T-cell (primary cell): ENCODE measurements at regions not wholly inside any gene's neighbourhood (a gene's known extent, or its start where the extent isn't known, plus 50 kb on each side); places are given as distances from the start of the nearest gene placed in this dataset.
"Not testable (repeated sequence)": the region's sequence is repeated elsewhere in the genome, so short reads cannot be mapped to it uniquely, and the experiment has no call there.

ENCODE experiments used
- ATAC-seq, 4 experiments: fragments of 200-7000 bp in 3 of 4; fragments of 150-1000 bp in 1 of 4; cut with Tn5 transposase; replicated peaks in 1 of 4; 1 replicate in 3 of 4; 2 replicates in 1 of 4; pipeline ENCODE4 v1.10.0; 2021; ENCODE audit warnings: moderate library complexity in 3 of 4, mild to moderate bottlenecking in 2 of 4, moderate number of reproducible peaks in 1 of 4
- CTCF ChIA-PET, 2 donors: fragments of 300-600 bp; sonication (Branson Sonifier 250); formaldehyde crosslinking; loops; one replicate each; lab custom pipeline; 2022; ENCODE audit warnings: antibody characterized with exemption in 2 of 2; lab: Charles Lee
- POLR2A ChIA-PET, 2 donors: fragments of 300-600 bp; sonication (Branson Sonifier 250); formaldehyde crosslinking; loops; one replicate each; lab custom pipeline; 2022; ENCODE audit warnings: antibody characterized with exemption in 2 of 2; lab: Charles Lee
- DNase-seq, 35 experiments: peaks; one replicate each; pipeline versions ENCODE4 v3.0.0 to v3.0.0-alpha.2; 2013 to 2023
- H3K27ac ChIP-seq: one replicate; pipeline ENCODE4 v1.5.1; 2013; ENCODE audit warnings: low read length
- H3K27me3 ChIP-seq, 2 experiments: replicated peaks in 1 of 2; 1 replicate in 1 of 2; 2 replicates in 1 of 2; pipeline versions ENCODE4 v1.6.1 to v1.7.0; 2013; ENCODE audit warnings: low read length in 1 of 2, mixed read lengths in 1 of 2; ENCODE audit not compliant: control insufficient read depth in 2 of 2, insufficient read depth in 2 of 2; ENCODE audit errors: extremely low read depth in 1 of 2
- H3K36me3 ChIP-seq, 2 donors: 1 replicate in 1 of 2; 2 replicates in 1 of 2; pipeline versions ENCODE4 v1.6.1 to v1.7.0; 2013; ENCODE audit warnings: low read length in 1 of 2; ENCODE audit not compliant: control insufficient read depth in 2 of 2, insufficient read depth in 1 of 2; ENCODE audit errors: extremely low read depth in 1 of 2
- H3K4me1 ChIP-seq, 2 experiments: 1 replicate in 1 of 2; 2 replicates in 1 of 2; pipeline versions ENCODE4 v1.6.1 to v1.7.0; 2013; ENCODE audit warnings: low read length in 2 of 2, mixed read lengths in 1 of 2; ENCODE audit not compliant: insufficient read depth in 2 of 2, control insufficient read depth in 1 of 2; ENCODE audit errors: extremely low read depth in 1 of 2
- H3K4me3 ChIP-seq, 2 donors: 1 replicate in 1 of 2; 2 replicates in 1 of 2; pipeline versions ENCODE4 v1.5.1 to v1.7.0; 2013; ENCODE audit warnings: mild to moderate bottlenecking in 2 of 2, low read length in 1 of 2, moderate library complexity in 1 of 2; ENCODE audit not compliant: control insufficient read depth in 1 of 2; ENCODE audit errors: extremely low read depth in 1 of 2
- H3K9me3 ChIP-seq: 2 replicates; pipeline ENCODE4 v1.7.0; 2013
- H3K27ac Mint-ChIP-seq, 2 donors: one replicate each; pipeline ENCODE4 v1.8.0; 2020 to 2021; ENCODE audit warnings: mild to moderate bottlenecking in 2 of 2, mixed read lengths in 2 of 2
- H3K27me3 Mint-ChIP-seq, 2 donors: one replicate each; pipeline ENCODE4 v1.8.0; 2021 to 2022; ENCODE audit warnings: mixed read lengths in 2 of 2
- H3K36me3 Mint-ChIP-seq: one replicate; pipeline ENCODE4 v1.8.0; 2021; ENCODE audit warnings: mixed read lengths
- H3K4me1 Mint-ChIP-seq, 3 donors: one replicate each; pipeline ENCODE4 v1.8.0; 2020 to 2022; ENCODE audit warnings: mixed read lengths in 3 of 3, mild to moderate bottlenecking in 1 of 3
- H3K4me3 Mint-ChIP-seq, 3 donors: one replicate each; pipeline ENCODE4 v1.8.0; 2020 to 2022; ENCODE audit warnings: mild to moderate bottlenecking in 3 of 3, mixed read lengths in 3 of 3, moderate library complexity in 3 of 3
- H3K9me3 Mint-ChIP-seq, 3 donors: one replicate each; pipeline ENCODE4 v1.8.0; 2020 to 2022; ENCODE audit warnings: mixed read lengths in 3 of 3
- WGBS: methylation state at CpG from one replicate; pipeline ENCODE4 v1.1.5; 2013; ENCODE audit warnings: missing lambda C conversion rate; ENCODE audit not compliant: insufficient coverage; 5-methylcytosine and 5-hydroxymethylcytosine counted together

DNA sequence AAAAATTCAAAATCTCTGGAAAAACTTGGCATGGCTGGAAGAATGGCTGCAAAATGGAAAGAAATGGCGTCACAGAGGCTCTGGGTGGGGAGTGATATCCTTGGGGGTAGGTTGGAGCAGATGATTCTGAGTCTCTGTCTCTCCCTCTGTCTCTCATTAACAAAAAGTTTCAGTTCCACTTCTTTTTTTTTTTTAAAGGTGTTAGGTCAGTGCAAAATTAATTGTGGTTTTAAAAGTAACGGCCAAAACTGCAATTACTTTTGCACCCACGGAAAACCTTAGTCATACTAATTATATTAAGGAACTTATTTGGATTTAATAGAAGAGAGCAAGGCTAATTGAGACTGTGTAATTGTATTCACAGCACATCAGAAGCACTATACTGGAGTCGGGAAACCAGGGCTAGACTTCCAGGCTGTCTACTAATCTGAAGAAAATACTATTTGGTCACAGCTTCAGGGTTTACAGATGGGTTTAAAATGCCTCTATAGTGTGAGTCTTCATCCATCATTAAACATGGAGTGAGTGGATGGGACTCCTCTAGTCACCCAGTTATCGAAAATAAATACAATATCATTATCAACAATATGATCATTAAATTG, 289.1 kb upstream of the PLD5 start:
- WGBS, result no CpG with 5 or more reads among the region's 5 CpGs
- ChIA-PET CTCF (no interaction called here), POLR2A (no interaction called here)
- Histone ChIP-seq H3K36me3 (no peaks in the 10 kb centered on the region), H3K4me3 (no peak overlapping the region), H3K9me3 (no peaks in the 10 kb centered on the region), H3K27ac (no peak overlapping the region), H3K27me3 (no peaks in the 10 kb centered on the region), H3K4me1 (no peaks in the 10 kb centered on the region)
- H3K9me3 Mint-ChIP-seq, result peaks cover 0 to 2% (median 0%) of the 10 kb centered on the region in 3 donors
- peaks cover 11 to 12% of the 10 kb centered on the region in 2 donors for H3K27me3 Mint-ChIP-seq
- H3K4me3 Mint-ChIP-seq, result no peak overlapping the region
- DNase-seq, result no peak
- no peak overlapping the region for H3K27ac Mint-ChIP-seq
- H3K4me1 Mint-ChIP-seq, result no peaks in the 10 kb centered on the region
- H3K36me3 Mint-ChIP-seq, result no peaks in the 10 kb centered on the region
- ATAC-seq, result no peak

DNA sequence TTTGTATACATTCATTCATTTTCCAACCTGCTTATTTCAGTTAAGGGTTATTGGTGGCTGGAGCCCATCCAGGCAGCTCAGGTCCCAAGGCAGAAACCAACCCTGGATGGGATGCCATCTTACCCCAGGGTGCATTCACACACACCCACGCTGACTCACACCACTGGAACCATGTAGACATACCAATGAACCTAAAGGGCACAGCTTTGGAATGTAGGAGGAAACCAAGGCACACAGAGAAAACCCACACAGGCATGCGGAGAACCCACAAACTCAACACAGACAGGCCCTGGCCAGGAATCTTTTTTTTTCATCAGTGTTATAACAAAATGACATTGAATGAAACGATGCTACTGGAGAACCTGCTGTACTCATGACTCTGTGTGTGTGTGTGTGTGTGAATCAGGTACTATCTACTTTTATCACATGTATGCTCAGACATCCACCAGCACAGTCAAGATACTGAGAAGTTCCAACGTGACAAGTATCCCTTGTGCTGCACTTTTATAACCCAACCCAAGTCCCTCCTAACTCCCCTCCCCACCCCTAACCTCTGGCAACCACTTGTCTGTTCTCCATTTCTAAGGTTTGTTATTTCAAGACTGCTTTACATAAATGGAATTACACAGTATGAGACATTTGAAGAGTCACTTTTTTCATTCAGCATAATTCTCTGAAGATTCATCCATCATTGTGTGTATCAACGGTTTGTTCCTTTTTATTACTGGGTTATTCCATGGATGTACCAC, 286.8 kb upstream of the PLD5 start:
- Mint-ChIP-seq H3K27me3 (peaks cover 9 to 11% of the 10 kb centered on the region in 2 donors), H3K4me3 (no peak overlapping the region), H3K27ac (no peak overlapping the region), H3K4me1 (no peaks in the 10 kb centered on the region), H3K9me3 (peaks cover 0 to 2% (median 0%) of the 10 kb centered on the region in 3 donors), H3K36me3 (no peaks in the 10 kb centered on the region)
- Histone ChIP-seq H3K27ac (no peak overlapping the region), H3K27me3 (no peaks in the 10 kb centered on the region), H3K4me1 (no peaks in the 10 kb centered on the region), H3K4me3 (no peak overlapping the region), H3K9me3 (no peaks in the 10 kb centered on the region), H3K36me3 (no peaks in the 10 kb centered on the region)
- WGBS, result 100% methylated on average over 1 of the region's 5 CpGs
- DNase-seq, result no peak
- ATAC-seq, result no peak
- ChIA-PET POLR2A (no interaction called here), CTCF (no interaction called here)

- H3K27me3 ChIP-seq, result no peaks in the 10 kb centered on the region
- no CpG with 5 or more reads among the region's 2 CpGs for WGBS
- H3K27ac ChIP-seq, result no peak overlapping the region
- Mint-ChIP-seq H3K4me1 (no peaks in the 10 kb centered on the region), H3K36me3 (no peaks in the 10 kb centered on the region), H3K9me3 (peaks cover 0 to 6% (median 2%) of the 10 kb centered on the region in 3 donors), H3K27ac (no peak overlapping the region), H3K4me3 (no peak overlapping the region), H3K27me3 (peaks cover 0 to 5% of the 10 kb centered on the region in 2 donors)
- DNase-seq (no peak), ATAC-seq (no peak)
- H3K4me3 ChIP-seq, result no peak overlapping the region
- no peaks in the 10 kb centered on the region for H3K9me3 ChIP-seq
- CTCF ChIA-PET, result no interaction called here
- H3K4me1 ChIP-seq, result no peaks in the 10 kb centered on the region
- POLR2A ChIA-PET, result no interaction called here
- H3K36me3 ChIP-seq, result no peaks in the 10 kb centered on the region
Measured at GRCh38 chr1:242806324-242806723, 281.8 kb upstream of the PLD5 start.

GRCh38 chr1:242805360-242805759, 280.9 kb upstream of the PLD5 start:
- CTCF ChIA-PET, H3K4me1 Mint-ChIP-seq, H3K27ac Mint-ChIP-seq: not testable (repeated sequence)

GRCh38 chr1:242802973-242803372, 278.5 kb upstream of the PLD5 start:
- H3K27me3 ChIP-seq, result no peaks in the 10 kb centered on the region
- Mint-ChIP-seq H3K9me3 (peaks cover 0 to 6% (median 0%) of the 10 kb centered on the region in 3 donors), H3K27ac (no peak overlapping the region), H3K4me3 (no peak overlapping the region), H3K4me1 (no peaks in the 10 kb centered on the region), H3K27me3 (peaks cover 0 to 5% of the 10 kb centered on the region in 2 donors), H3K36me3 (no peaks in the 10 kb centered on the region)
- POLR2A ChIA-PET, result no interaction called here
- no peak overlapping the region for H3K27ac ChIP-seq
- no peaks in the 10 kb centered on the region for H3K9me3 ChIP-seq
- CTCF ChIA-PET, result no interaction called here
- ATAC-seq, result no peak
- H3K36me3 ChIP-seq, result no peaks in the 10 kb centered on the region
- H3K4me1 ChIP-seq, result no peaks in the 10 kb centered on the region
- no CpG with 5 or more reads among the region's 5 CpGs for WGBS
- no peak for DNase-seq
- H3K4me3 ChIP-seq, result no peak overlapping the region

More at GRCh38 chr1:242805360-242805759, 280.9 kb upstream of the PLD5 start:
- H3K27ac ChIP-seq, H3K27me3 Mint-ChIP-seq, POLR2A ChIA-PET, H3K9me3 ChIP-seq, DNase-seq, H3K36me3 Mint-ChIP-seq, H3K4me1 ChIP-seq, H3K36me3 ChIP-seq, ATAC-seq, H3K9me3 Mint-ChIP-seq, H3K4me3 Mint-ChIP-seq, H3K4me3 ChIP-seq, H3K27me3 ChIP-seq: not testable (repeated sequence)
- WGBS, result no CpG with 5 or more reads among the region's 1 CpG

GRCh38 chr1:242800521-242800920, 276.0 kb upstream of the PLD5 start:
- DNase-seq, result no peak
- H3K9me3 Mint-ChIP-seq, result peaks cover 0 to 8% (median 0%) of the 10 kb centered on the region in 3 donors
- H3K27ac Mint-ChIP-seq, result no peak overlapping the region
- Histone ChIP-seq H3K27me3 (no peaks in the 10 kb centered on the region), H3K4me1 (no peaks in the 10 kb centered on the region), H3K36me3 (no peaks in the 10 kb centered on the region), H3K4me3 (no peak overlapping the region), H3K9me3 (no peaks in the 10 kb centered on the region), H3K27ac (no peak overlapping the region)
- peaks cover 0 to 5% of the 10 kb centered on the region in 2 donors for H3K27me3 Mint-ChIP-seq
- no peaks in the 10 kb centered on the region for H3K36me3 Mint-ChIP-seq
- ChIA-PET CTCF (no interaction called here), POLR2A (no interaction called here)
- H3K4me3 Mint-ChIP-seq, result no peak overlapping the region
- no peak for ATAC-seq
- WGBS, result 43% methylated on average over 1 of the region's 2 CpGs
- no peaks in the 10 kb centered on the region for H3K4me1 Mint-ChIP-seq
